Tibial nerve (tissue), 4 donors: ENCODE measurements at regions not wholly inside any gene's neighbourhood (a gene's known extent, or its start where the extent isn't known, plus 50 kb on each side); places are given as distances from the start of the nearest gene placed in this dataset.

Experiments used
- DNase-seq, 2 donors: peaks; one replicate each; pipeline ENCODE4 v3.0.0-alpha.2; 2019; ENCODE audit warnings: low spot score in 2 of 2
- H3K27ac ChIP-seq, 4 donors: fragments of 200-600 bp; sonication (generic) in 3 of 4; one replicate each; pipeline ENCODE4 v1.5.1; 2017 to 2019; ENCODE audit warnings: mild to moderate bottlenecking in 1 of 4
- H3K27me3 ChIP-seq, 2 donors: fragments of 200-600 bp; sonication (generic) in 1 of 2; one replicate each; pipeline versions ENCODE4 v1.5.1 to v1.6.0; 2017 to 2019
- H3K36me3 ChIP-seq, 3 donors: fragments of 200-600 bp; sonication (generic); one replicate each; pipeline ENCODE4 v1.5.1; 2018 to 2019
- H3K4me1 ChIP-seq, 4 donors: fragments of 200-600 bp; sonication (generic) in 3 of 4; one replicate each; pipeline ENCODE4 v1.5.1; 2017 to 2019
- H3K4me3 ChIP-seq, 4 donors: fragments of 200-600 bp; sonication (generic) in 3 of 4; one replicate each; pipeline ENCODE4 v1.5.1; 2017 to 2019; ENCODE audit warnings: mild to moderate bottlenecking in 1 of 4, moderate library complexity in 1 of 4
- H3K9me3 ChIP-seq, 4 donors: fragments of 200-600 bp; sonication (generic) in 3 of 4; one replicate each; pipeline ENCODE4 v1.5.1; 2017 to 2019
- EP300 ChIP-seq, 2 donors: sonication (generic); formaldehyde crosslinking; IDR thresholded peaks; one replicate each; pipeline ENCODE4 v1.6.1; 2017; ENCODE audit warnings: antibody characterized with exemption in 2 of 2, mild to moderate bottlenecking in 1 of 2
- POLR2A ChIP-seq, 2 donors: fragments of 450-650 bp; IDR thresholded peaks; one replicate each; pipeline ENCODE4 v1.6.1; 2017; ENCODE audit warnings: antibody characterized with exemption in 2 of 2, mild to moderate bottlenecking in 2 of 2, moderate library complexity in 2 of 2
- WGBS, 2 donors: methylation state at CpG; one replicate each; pipeline ENCODE4 v1.1.5; 2018; 5-methylcytosine and 5-hydroxymethylcytosine counted together
- TF ChIP-seq, protein P1 (sequence below), 5 experiments: fragments of 200-600 bp in 3 of 5; fragments of 450-650 bp in 2 of 5; sonication (generic) in 3 of 5; IDR thresholded peaks; one replicate each; pipeline ENCODE4 v1.5.1; 2016 to 2019; ENCODE audit warnings: antibody characterized with exemption in 5 of 5, mild to moderate bottlenecking in 3 of 5, moderate library complexity in 2 of 5

DNA sequence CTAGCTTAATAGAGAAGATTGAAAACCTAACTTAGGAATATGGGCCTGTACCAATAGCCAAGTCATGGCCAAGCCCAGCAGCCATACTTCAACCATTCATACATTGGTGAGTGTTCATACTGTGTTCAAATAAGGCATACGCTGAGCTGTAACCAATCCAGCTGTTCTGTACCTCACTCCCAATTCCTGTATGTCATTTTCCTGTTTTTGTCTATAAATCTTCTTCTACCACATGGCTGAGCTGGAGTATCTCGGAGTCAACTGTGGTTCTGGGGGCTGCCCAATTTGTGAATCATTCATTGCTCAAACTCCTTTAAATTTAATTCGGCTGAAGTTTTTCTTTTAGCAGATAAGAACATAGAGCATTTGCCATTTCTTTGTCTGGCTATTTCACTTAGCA, 195.3 kb upstream of the ANKRD50 start:
- Histone ChIP-seq H3K36me3 (no peaks in the 10 kb centered on the region), H3K9me3 (peaks cover 0 to 17% (median 4%) of the 10 kb centered on the region in 4 donors), H3K27me3 (no peaks in the 10 kb centered on the region), H3K4me1 (peaks cover 0 to 17% (median 0%) of the 10 kb centered on the region in 4 donors), H3K27ac (no peak overlapping the region), H3K4me3 (no peak overlapping the region)
- TF ChIP-seq POLR2A (IDR thresholded peaks at IDR 0.05) (no peak), EP300 (IDR thresholded peaks at IDR 0.05) (no peak)
- TF ChIP-seq, protein P1, sequence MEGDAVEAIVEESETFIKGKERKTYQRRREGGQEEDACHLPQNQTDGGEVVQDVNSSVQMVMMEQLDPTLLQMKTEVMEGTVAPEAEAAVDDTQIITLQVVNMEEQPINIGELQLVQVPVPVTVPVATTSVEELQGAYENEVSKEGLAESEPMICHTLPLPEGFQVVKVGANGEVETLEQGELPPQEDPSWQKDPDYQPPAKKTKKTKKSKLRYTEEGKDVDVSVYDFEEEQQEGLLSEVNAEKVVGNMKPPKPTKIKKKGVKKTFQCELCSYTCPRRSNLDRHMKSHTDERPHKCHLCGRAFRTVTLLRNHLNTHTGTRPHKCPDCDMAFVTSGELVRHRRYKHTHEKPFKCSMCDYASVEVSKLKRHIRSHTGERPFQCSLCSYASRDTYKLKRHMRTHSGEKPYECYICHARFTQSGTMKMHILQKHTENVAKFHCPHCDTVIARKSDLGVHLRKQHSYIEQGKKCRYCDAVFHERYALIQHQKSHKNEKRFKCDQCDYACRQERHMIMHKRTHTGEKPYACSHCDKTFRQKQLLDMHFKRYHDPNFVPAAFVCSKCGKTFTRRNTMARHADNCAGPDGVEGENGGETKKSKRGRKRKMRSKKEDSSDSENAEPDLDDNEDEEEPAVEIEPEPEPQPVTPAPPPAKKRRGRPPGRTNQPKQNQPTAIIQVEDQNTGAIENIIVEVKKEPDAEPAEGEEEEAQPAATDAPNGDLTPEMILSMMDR (IDR thresholded peaks at IDR 0.05), result no peak
- no peak for DNase-seq
- 81 to 83% methylated on average over 3 of the region's 3 CpGs for WGBS, 2 donors

DNA sequence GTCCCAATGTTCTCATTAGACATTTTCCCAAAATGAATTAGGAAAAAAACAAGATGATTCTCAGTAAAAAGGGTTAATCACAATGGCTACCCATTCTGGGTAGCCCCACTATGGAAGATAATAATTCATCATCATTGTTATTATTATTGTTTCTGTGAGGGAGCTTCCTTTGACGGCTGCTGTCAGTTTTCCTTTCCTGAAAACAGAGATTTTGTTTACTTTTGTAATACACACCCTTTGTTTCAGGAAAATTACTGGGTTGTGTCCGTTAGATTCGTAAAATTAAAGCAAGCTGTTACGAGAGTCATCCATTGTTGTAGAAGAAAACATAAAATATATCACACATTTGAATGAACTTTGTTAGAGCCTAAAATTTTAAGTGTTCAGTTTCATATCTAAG, 192.9 kb upstream of the ANKRD50 start:
- Histone ChIP-seq H3K36me3 (no peaks in the 10 kb centered on the region), H3K9me3 (no peaks in the 10 kb centered on the region), H3K27me3 (no peaks in the 10 kb centered on the region), H3K27ac (no peak overlapping the region), H3K4me3 (no peak overlapping the region), H3K4me1 (peaks cover 0 to 20% (median 0%) of the 10 kb centered on the region in 4 donors)
- DNase-seq, result no peak
- TF ChIP-seq POLR2A (IDR thresholded peaks at IDR 0.05), result no peak
- no peak for TF ChIP-seq EP300 (IDR thresholded peaks at IDR 0.05)
- TF ChIP-seq, protein P1 (IDR thresholded peaks at IDR 0.05), result no peak
- 54 to 55% methylated on average over 4 of the region's 4 CpGs for WGBS, 2 donors

DNA sequence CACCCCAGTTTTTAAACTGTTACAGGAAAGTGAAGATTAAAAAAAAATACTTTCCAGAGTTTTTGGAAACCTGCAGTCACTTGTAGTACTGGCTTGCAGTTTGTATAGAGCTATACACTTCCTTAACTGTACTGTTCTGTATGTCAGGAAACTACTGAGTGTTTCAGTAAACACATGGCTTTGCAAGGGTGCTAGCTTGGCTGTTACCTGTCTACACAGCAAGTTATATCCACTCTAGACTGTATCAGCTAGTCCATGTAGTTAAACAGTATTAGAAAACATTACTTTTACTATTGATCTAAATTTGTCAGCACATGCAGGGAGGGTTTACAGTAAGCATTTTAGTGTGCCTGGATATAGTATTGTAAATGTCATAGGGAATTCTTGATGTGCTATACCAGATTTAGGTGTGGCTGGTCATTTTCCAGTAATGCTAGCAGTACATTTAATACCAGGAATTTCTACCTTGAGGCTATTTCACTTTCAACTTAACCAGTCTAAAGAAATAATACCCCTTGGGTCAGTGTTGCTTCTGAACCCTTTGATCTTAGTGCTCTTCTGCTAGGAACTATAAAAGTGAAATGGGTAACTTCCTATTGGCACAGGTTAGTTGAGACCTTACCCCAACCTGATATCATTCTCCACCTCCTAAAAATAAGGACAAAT, 192.3 kb upstream of the ANKRD50 start:
- no peak for TF ChIP-seq EP300 (IDR thresholded peaks at IDR 0.05)
- TF ChIP-seq, protein P1 (IDR thresholded peaks at IDR 0.05), result no peak
- TF ChIP-seq POLR2A (IDR thresholded peaks at IDR 0.05), result no peak
- peaks cover 0 to 20% (median 0%) of the 10 kb centered on the region in 4 donors for H3K4me1 ChIP-seq
- no peak for DNase-seq
- H3K4me3 ChIP-seq, result no peak overlapping the region
- no peaks in the 10 kb centered on the region for H3K36me3 ChIP-seq
- no peak overlapping the region for H3K27ac ChIP-seq
- H3K27me3 ChIP-seq, result no peaks in the 10 kb centered on the region
- H3K9me3 ChIP-seq, result no peaks in the 10 kb centered on the region

DNA sequence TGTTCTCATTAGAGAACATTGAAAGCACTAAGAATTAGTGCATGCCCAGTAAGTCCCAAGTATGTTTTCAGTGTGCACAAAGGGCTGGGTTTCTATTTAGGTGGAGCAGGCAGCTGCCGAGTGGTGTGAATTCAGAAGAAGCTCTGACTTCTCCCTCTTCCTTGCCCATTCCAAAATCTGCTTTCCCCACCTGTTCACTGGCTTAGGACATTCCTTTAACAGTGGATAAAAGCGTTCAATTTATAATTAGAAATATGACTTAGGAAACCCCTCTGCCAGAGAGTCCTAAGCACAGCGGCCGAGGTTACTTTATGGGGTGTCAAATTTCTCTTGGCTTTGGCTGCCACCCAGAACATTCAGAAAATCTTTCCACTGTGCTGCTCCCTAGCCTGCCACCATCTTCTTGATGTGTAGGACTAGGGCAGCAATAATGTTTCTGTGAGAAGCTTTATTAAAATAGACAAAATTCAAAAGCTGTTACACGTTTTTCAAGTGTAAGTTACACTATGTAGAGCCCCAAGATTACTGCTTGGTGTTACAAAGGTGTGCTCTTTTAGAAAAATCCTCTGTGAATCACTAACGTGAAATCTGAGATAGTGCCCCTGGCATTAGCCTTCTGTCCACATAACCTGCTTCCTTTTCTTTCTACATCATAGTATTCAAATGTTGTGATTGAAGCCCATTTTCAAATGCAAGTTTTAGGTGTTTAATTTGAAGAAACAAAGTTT, 191.6 kb upstream of the ANKRD50 start:
- H3K27ac ChIP-seq, result peak overlapping the region in 2 of 4 donors; percentile 19 to 50
- TF ChIP-seq POLR2A (IDR thresholded peaks at IDR 0.05) (no peak), EP300 (IDR thresholded peaks at IDR 0.05) (no peak)
- no peaks in the 10 kb centered on the region for H3K9me3 ChIP-seq
- peaks cover 0 to 20% (median 0%) of the 10 kb centered on the region in 4 donors for H3K4me1 ChIP-seq
- no peaks in the 10 kb centered on the region for H3K36me3 ChIP-seq
- DNase-seq, result peak in 1 of 2 donors; percentile 28
- 13 to 18% methylated on average over 6 of the region's 6 CpGs for WGBS, 2 donors
- H3K4me3 ChIP-seq, result peak overlapping the region in 2 of 4 donors; percentile 7 to 31
- no peaks in the 10 kb centered on the region for H3K27me3 ChIP-seq

DNA sequence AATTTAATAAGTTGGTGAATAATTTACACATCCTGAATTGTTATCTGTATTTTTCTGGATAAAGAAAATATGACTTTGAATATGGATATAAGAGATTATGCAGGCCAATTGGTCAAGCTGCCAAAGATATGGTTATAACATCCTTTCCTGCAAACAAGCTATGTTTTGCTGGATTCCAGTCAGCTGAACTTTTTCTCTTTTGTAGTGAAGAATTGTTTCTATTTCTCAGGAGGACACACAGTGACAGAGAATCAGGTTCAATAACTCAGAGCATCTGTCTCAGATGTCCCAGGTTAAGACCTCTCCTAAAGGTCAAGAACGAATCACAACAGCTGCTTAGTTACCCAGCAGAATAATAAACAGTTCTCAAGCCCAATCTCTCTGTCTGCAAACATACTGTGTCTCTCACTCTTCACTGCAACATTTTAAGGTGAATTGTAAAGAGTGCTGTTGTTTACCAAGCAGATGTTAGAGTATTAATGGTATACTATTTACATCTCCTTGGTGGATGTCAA, 189.5 kb upstream of the ANKRD50 start:
- no peaks in the 10 kb centered on the region for H3K27me3 ChIP-seq
- no peaks in the 10 kb centered on the region for H3K36me3 ChIP-seq
- no peak for DNase-seq
- WGBS, 2 donors, result 23 to 28% methylated on average over 1 of the region's 1 CpG
- H3K4me1 ChIP-seq, result peaks cover 0 to 20% (median 0%) of the 10 kb centered on the region in 4 donors
- no peak overlapping the region for H3K27ac ChIP-seq
- no peak overlapping the region for H3K4me3 ChIP-seq
- TF ChIP-seq, protein P1 (IDR thresholded peaks at IDR 0.05), result no peak
- TF ChIP-seq POLR2A (IDR thresholded peaks at IDR 0.05) (no peak), EP300 (IDR thresholded peaks at IDR 0.05) (no peak)
- H3K9me3 ChIP-seq, result no peaks in the 10 kb centered on the region
